ENCODE measurements at regions not wholly inside any gene's neighbourhood (a gene's known extent, or its start where the extent isn't known, plus 50 kb on each side); places are given as distances from the start of the nearest gene placed in this dataset.
"Not testable (repeated sequence)": the region's sequence is repeated elsewhere in the genome, so short reads cannot be mapped to it uniquely, and the experiment has no call there.

DNA sequence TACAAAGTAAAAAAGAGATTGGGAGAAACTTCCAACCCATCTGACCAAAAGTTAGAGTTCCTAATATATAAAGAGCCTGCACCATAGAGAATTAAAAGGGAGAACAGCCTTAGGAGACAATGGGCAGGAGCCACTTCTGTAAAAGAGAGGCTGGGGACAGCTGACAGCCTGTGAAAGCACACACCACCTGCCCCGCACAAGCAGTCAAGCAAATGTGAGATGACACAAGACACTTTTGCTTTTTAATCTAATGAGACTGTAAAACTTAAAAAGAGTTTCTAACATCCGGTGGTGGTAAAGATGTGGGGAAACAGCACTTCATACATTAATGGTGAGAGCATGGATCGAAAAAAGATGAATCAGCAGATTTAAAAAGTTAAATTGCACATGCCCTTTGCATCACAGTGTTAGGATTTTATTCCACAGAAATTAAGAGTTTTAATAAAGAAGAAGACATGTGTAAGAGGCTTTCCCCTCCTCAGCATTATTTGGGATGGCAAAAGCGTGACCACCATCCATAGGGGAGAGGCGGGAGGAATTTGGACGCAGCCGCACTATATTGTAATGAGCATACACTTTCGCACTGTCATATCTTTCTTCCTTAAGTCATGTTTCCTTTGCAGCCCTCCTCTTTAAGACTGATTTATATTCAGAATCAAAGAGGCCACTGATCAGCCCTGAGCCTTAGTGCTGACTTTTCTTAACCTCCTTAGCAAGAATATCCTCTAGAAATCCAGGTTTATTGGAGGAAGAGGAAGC, 322.2 kb upstream of the CHRNA7 start:
- H3K27me3 Mint-ChIP-seq; intact Hi-C loops (cut with micrococcal nuclease); H3K36me3 Mint-ChIP-seq (ENCODE audit: low read depth); H3K4me1 Mint-ChIP-seq; POLR2A ChIA-PET; H3K27ac Mint-ChIP-seq; DNase-seq; CTCF ChIA-PET; H3K9me3 Mint-ChIP-seq; H3K4me3 Mint-ChIP-seq: not testable (repeated sequence)
- ATAC-seq (ENCODE audit: low read depth) = peak; percentile 63

DNA sequence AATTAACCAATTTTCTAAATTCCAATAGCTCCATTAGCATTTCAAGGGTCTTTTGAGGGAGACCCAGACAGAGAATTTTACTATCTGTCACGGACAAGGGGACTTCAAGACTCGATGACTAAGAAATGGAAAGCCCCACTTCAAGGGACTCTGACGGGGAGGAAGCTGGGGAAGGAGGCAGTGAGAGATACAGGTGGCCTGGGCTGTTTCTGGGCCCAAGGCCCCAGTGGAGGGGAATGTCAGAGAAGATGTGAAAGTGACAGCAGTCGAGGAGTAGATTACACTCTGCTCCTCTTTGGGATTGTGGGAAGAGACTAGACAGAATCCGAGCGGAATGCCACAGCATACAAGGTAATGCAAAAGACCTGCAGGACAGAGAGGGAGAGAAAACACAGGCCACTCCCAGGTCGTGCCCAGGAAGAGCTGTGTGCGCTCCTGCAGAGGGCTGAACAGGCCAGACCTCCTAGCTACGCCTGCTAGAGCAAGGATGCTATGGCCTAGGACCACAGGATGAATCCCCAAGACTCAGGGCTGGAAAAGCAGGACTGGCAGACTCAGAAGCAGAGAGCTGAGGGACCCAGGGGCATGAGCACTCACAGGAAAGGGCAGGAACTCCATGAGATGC, 321.5 kb upstream of the CHRNA7 start:
- POLR2A ChIA-PET; H3K9me3 Mint-ChIP-seq; H3K27ac Mint-ChIP-seq; H3K36me3 Mint-ChIP-seq (ENCODE audit: low read depth); H3K27me3 Mint-ChIP-seq; H3K4me3 Mint-ChIP-seq; H3K4me1 Mint-ChIP-seq; CTCF ChIA-PET; intact Hi-C loops (cut with micrococcal nuclease); DNase-seq: not testable (repeated sequence)
- ATAC-seq (ENCODE audit: low read depth) = peak; percentile 92

DNA sequence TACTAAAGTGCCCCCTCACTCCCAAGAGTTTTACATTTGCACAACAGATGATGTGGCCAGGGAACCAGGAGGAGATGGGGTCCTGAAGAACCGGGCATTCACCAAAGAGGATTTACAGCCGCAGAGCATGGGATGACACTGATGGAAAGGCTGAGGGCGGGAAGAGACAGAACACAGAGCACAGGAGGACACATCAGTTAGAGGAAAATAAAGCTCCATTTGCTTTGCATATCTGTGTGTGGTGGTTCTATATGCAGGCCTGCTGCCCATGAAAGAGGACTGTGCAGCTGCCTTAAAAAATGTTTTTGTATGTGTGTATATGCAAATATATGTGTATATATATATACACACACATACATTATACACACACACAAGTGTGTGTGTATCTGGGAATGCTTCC, 320.8 kb upstream of the CHRNA7 start:
- H3K27me3 Mint-ChIP-seq; DNase-seq; H3K4me3 Mint-ChIP-seq; intact Hi-C loops (cut with micrococcal nuclease); CTCF ChIA-PET; H3K36me3 Mint-ChIP-seq (ENCODE audit: low read depth); H3K9me3 Mint-ChIP-seq; POLR2A ChIA-PET; H3K27ac Mint-ChIP-seq; ATAC-seq (ENCODE audit: low read depth); H3K4me1 Mint-ChIP-seq: not testable (repeated sequence)

DNA sequence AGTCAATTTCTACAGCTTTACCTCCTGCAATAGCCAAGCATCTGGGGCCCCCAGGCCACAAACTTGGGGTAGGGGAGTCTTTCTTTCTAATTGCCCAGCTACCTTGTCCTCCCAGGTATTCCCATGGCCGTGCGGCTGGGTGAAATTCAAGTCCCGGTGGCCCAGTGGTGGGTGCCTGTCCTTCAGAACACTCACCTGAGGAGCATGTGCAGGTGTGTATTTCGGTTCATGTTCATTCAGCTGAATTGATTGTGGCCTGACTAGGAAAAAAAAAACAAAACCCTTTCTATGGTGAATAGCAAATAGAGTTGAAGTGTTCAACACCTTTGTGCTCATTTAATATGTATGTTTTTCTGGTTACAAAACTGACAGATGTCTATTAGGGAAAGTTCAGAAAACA, 319.5 kb upstream of the CHRNA7 start:
- ATAC-seq (ENCODE audit: low read depth); intact Hi-C loops (cut with micrococcal nuclease); POLR2A ChIA-PET; H3K4me3 Mint-ChIP-seq; DNase-seq; CTCF ChIA-PET; H3K27ac Mint-ChIP-seq; H3K4me1 Mint-ChIP-seq; H3K9me3 Mint-ChIP-seq; H3K27me3 Mint-ChIP-seq; H3K36me3 Mint-ChIP-seq (ENCODE audit: low read depth): not testable (repeated sequence)

DNA sequence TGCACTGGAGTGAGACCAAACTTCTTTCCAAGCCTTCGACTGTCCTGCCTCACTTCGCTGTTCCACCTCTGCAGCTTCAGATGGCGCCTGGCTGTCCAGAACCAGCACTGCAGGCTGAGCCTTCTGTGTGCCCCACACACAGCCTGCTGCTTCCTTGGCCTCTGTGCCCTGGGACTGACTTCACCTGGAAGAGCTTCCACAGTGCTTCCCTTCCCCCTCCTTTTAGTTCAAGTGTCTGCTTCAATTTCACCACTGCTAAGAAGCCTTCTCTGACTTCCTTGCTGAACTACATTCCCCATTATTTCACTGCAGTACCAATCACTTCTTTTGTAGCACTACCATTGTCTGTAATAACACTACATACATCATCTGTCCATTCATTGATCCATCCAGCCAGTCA, 315.1 kb upstream of the CHRNA7 start:
- H3K4me1 Mint-ChIP-seq; H3K27me3 Mint-ChIP-seq; intact Hi-C loops (cut with micrococcal nuclease); H3K9me3 Mint-ChIP-seq; H3K36me3 Mint-ChIP-seq (ENCODE audit: low read depth); POLR2A ChIA-PET; DNase-seq; ATAC-seq (ENCODE audit: low read depth); H3K4me3 Mint-ChIP-seq; H3K27ac Mint-ChIP-seq; CTCF ChIA-PET: not testable (repeated sequence)

DNA sequence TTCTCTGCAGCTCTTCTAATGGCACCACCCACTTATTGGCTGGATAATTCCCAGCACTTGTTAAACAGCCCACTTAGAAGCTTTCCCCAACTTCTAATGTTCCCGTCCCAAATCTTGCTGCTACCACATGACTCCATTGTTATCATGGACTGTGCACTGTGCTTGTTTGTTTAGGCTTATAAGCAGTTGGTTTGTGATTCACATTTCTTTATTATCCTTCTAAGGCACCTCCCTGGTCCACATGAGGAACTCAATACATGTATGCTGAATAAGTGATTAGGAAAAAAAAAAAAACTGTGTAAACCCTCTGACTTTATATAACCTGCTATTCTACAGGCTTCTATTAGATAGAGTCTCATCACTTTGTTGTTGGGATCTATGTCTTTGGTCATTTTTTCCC, 311.7 kb upstream of the CHRNA7 start:
- CTCF ChIA-PET; H3K27me3 Mint-ChIP-seq; H3K4me3 Mint-ChIP-seq; H3K27ac Mint-ChIP-seq; intact Hi-C loops (cut with micrococcal nuclease); POLR2A ChIA-PET; ATAC-seq (ENCODE audit: low read depth); H3K36me3 Mint-ChIP-seq (ENCODE audit: low read depth); DNase-seq; H3K4me1 Mint-ChIP-seq; H3K9me3 Mint-ChIP-seq: not testable (repeated sequence)

DNA sequence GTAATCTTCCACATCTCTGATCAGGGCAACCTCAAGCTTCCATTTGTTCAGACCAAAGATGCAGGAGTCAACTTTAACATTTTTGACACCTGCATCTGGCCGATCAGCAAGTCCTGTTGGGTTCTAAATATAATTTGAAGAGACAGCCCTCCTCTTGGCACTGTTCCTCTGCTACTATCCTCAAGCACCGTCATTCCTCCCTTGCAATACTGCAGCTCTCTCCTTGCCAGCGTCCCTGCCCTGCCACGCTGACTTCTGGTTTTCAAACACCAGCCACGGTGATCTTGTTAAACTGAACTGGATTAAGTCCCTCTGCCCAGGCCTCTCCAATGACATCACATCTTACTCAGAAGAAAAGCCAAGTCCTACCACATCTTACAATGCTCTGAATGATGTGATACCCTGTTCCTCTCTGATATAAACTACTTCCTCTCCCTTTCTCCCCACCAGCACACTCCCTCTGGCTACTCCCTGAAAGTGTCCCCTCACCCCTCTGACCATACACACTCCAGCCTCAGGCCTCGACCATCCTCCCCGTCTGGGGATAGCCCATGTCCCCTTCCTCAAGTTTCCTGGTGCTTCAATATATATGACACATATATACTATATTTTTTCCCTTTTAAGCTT, 310.8 kb upstream of the CHRNA7 start:
- H3K27ac Mint-ChIP-seq; CTCF ChIA-PET; DNase-seq; H3K27me3 Mint-ChIP-seq; ATAC-seq (ENCODE audit: low read depth); POLR2A ChIA-PET; H3K4me1 Mint-ChIP-seq; H3K9me3 Mint-ChIP-seq; intact Hi-C loops (cut with micrococcal nuclease); H3K4me3 Mint-ChIP-seq; H3K36me3 Mint-ChIP-seq (ENCODE audit: low read depth): not testable (repeated sequence)

DNA sequence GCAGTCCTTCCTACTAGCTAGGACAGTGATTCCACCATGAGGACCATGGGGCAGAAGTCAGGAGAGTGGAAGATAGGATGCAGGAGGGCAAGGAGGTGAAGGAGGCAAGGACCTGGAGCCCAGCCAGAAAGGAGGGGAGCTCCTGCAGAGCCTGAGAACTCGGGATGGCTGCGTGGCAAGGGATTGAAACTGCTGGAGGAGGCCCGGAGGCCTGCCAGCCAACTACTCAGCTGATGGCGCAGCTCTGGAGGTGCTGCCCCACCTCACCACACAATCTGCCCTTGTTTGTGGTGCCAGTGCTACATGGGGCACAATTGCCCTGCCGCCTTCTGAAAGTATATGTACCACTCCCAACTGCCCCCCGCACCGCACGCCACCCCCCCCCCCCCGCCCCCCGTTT, 307.3 kb upstream of the CHRNA7 start:
- intact Hi-C loops (cut with micrococcal nuclease); H3K27me3 Mint-ChIP-seq; CTCF ChIA-PET; DNase-seq; H3K27ac Mint-ChIP-seq; POLR2A ChIA-PET; H3K36me3 Mint-ChIP-seq (ENCODE audit: low read depth); H3K4me1 Mint-ChIP-seq; H3K9me3 Mint-ChIP-seq; ATAC-seq (ENCODE audit: low read depth); H3K4me3 Mint-ChIP-seq: not testable (repeated sequence)

DNA sequence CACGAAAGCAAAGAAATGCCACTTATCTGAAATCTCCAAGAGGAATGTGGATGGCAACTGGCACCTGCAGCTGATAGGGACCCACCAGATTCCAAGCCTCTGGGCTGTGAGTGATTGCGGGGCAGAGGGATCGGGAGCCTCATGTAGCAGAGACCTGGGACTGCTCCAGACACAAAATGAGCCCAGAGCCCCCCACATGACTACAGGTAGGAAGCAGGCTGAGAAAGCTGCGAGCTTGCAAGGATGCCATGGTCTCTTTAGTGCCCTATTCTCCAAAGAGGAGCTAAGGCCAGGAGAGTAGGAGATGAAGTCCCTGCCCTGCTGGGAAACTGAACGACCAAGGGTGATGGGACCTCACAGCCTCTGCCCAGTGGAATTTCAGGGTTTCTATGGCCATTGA, 305.4 kb upstream of the CHRNA7 start:
- CTCF ChIA-PET; H3K27ac Mint-ChIP-seq; H3K4me3 Mint-ChIP-seq; H3K4me1 Mint-ChIP-seq; DNase-seq; intact Hi-C loops (cut with micrococcal nuclease); H3K9me3 Mint-ChIP-seq; ATAC-seq (ENCODE audit: low read depth); POLR2A ChIA-PET; H3K36me3 Mint-ChIP-seq (ENCODE audit: low read depth); H3K27me3 Mint-ChIP-seq: not testable (repeated sequence)

DNA sequence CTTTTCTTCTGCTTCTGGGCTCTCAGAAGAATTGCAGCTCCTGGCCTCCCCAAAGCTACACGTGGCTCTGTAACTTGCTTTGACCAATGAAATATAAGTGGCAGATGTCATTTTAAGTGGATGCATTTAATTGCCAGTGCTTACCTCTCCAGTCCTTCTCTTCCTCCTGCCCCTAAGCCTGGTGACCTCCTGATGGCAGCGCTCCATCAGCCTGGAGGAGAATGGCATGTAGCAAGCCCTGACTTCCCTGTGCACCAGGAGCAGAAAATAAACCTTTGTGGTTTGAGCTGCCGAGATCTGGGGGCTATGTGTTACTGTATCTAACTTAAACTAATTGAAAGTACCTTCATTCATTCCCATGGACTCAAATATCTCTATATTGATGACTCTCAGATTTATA, 304.7 kb upstream of the CHRNA7 start:
- POLR2A ChIA-PET; H3K36me3 Mint-ChIP-seq (ENCODE audit: low read depth); CTCF ChIA-PET; H3K4me1 Mint-ChIP-seq; DNase-seq; H3K4me3 Mint-ChIP-seq; ATAC-seq (ENCODE audit: low read depth); H3K9me3 Mint-ChIP-seq; intact Hi-C loops (cut with micrococcal nuclease); H3K27ac Mint-ChIP-seq: not testable (repeated sequence)
- H3K27me3 Mint-ChIP-seq = peaks cover 12% of the 10 kb centered on the region

Data from activated B cell treated with CpG ODN at 0.5 μM for 24 hours (primary cell).